ENCODE measurements at regions not wholly inside any gene's neighbourhood (a gene's known extent, or its start where the extent isn't known, plus 50 kb on each side); places are given as distances from the start of the nearest gene placed in this dataset.

GRCh38 chr3:187930021-187930420, 184.8 kb upstream of the BCL6 start:
- Histone ChIP-seq H3K36me3 (ENCODE audit: insufficient read depth, low read length) (no peaks in the 10 kb centered on the region), H3K9ac (ENCODE audit: low read depth, low read length) (no peak overlapping the region), H3K4me1 (ENCODE audit: insufficient read depth, low read length) (no peaks in the 10 kb centered on the region), H3K9me3 (ENCODE audit: control insufficient read depth, insufficient read depth, low read length) (peaks cover 7% of the 10 kb centered on the region)

- peaks cover 4% of the 10 kb centered on the region; the same call in 1 of the 2 replicates for H3K9me3 ChIP-seq (ENCODE audit: control insufficient read depth, insufficient read depth, low read length)
- H3K36me3 ChIP-seq (ENCODE audit: insufficient read depth, low read length) = no peaks in the 10 kb centered on the region
- H3K4me1 ChIP-seq (ENCODE audit: insufficient read depth, low read length) = no peaks in the 10 kb centered on the region
- H3K9ac ChIP-seq (ENCODE audit: low read depth, low read length) = no peak overlapping the region
These were observed 185.8 kb upstream of the BCL6 start for GRCh38 chr3:187931101-187931500.

GRCh38 chr3:187931770-187932278, 186.6 kb upstream of the BCL6 start:
- Histone ChIP-seq H3K36me3 (ENCODE audit: insufficient read depth, low read length) (no peaks in the 10 kb centered on the region), H3K9ac (ENCODE audit: low read depth, low read length) (no peak overlapping the region), H3K4me1 (ENCODE audit: insufficient read depth, low read length) (no peaks in the 10 kb centered on the region), H3K9me3 (ENCODE audit: control insufficient read depth, insufficient read depth, low read length) (peaks cover 3% of the 10 kb centered on the region; the same call in 1 of the 2 replicates)

- no peak overlapping the region for H3K9ac ChIP-seq (ENCODE audit: low read depth, low read length)
- H3K9me3 ChIP-seq (ENCODE audit: control insufficient read depth, insufficient read depth, low read length) = no peaks in the 10 kb centered on the region
- H3K36me3 ChIP-seq (ENCODE audit: insufficient read depth, low read length) = no peaks in the 10 kb centered on the region
- no peaks in the 10 kb centered on the region for H3K4me1 ChIP-seq (ENCODE audit: insufficient read depth, low read length)
These were observed 187.3 kb upstream of the BCL6 start for GRCh38 chr3:187932530-187932929.

GRCh38 chr3:187935623-187936156, 190.4 kb upstream of the BCL6 start:
- H3K9me3 ChIP-seq (ENCODE audit: control insufficient read depth, insufficient read depth, low read length) = no peaks in the 10 kb centered on the region
- H3K9ac ChIP-seq (ENCODE audit: low read depth, low read length) = no peak overlapping the region
- no peaks in the 10 kb centered on the region for H3K4me1 ChIP-seq (ENCODE audit: insufficient read depth, low read length)
- H3K36me3 ChIP-seq (ENCODE audit: insufficient read depth, low read length) = no peaks in the 10 kb centered on the region

GRCh38 chr3:187936676-187937075, 191.4 kb upstream of the BCL6 start:
- Histone ChIP-seq H3K9ac (ENCODE audit: low read depth, low read length) (no peak overlapping the region), H3K4me1 (ENCODE audit: insufficient read depth, low read length) (no peaks in the 10 kb centered on the region), H3K9me3 (ENCODE audit: control insufficient read depth, insufficient read depth, low read length) (no peaks in the 10 kb centered on the region), H3K36me3 (ENCODE audit: insufficient read depth, low read length) (no peaks in the 10 kb centered on the region)

GRCh38 chr3:187939891-187940290, 194.6 kb upstream of the BCL6 start:
- Histone ChIP-seq H3K36me3 (ENCODE audit: insufficient read depth, low read length) (no peaks in the 10 kb centered on the region), H3K9me3 (ENCODE audit: control insufficient read depth, insufficient read depth, low read length) (no peaks in the 10 kb centered on the region), H3K9ac (ENCODE audit: low read depth, low read length) (no peak overlapping the region), H3K4me1 (ENCODE audit: insufficient read depth, low read length) (0 out of 2 replicates have a peak, but pooled peaks cover 7% of the 10 kb centered on the region)

- H3K9me3 ChIP-seq (ENCODE audit: control insufficient read depth, insufficient read depth, low read length) = no peaks in the 10 kb centered on the region
- H3K4me1 ChIP-seq (ENCODE audit: insufficient read depth, low read length) = 0 out of 2 replicates have a peak, but pooled peaks cover 7% of the 10 kb centered on the region
- no peak overlapping the region for H3K9ac ChIP-seq (ENCODE audit: low read depth, low read length)
- H3K36me3 ChIP-seq (ENCODE audit: insufficient read depth, low read length) = no peaks in the 10 kb centered on the region
These were observed 196.0 kb upstream of the BCL6 start for GRCh38 chr3:187941135-187941847.

GRCh38 chr3:187941848-187942194, 196.6 kb upstream of the BCL6 start:
- 0 out of 2 replicates have a peak, but pooled peaks cover 7% of the 10 kb centered on the region for H3K4me1 ChIP-seq (ENCODE audit: insufficient read depth, low read length)
- no peaks in the 10 kb centered on the region for H3K9me3 ChIP-seq (ENCODE audit: control insufficient read depth, insufficient read depth, low read length)
- no peaks in the 10 kb centered on the region for H3K36me3 ChIP-seq (ENCODE audit: insufficient read depth, low read length)
- no peak overlapping the region for H3K9ac ChIP-seq (ENCODE audit: low read depth, low read length)

- H3K9ac ChIP-seq (ENCODE audit: low read depth, low read length) = no peak overlapping the region
- H3K9me3 ChIP-seq (ENCODE audit: control insufficient read depth, insufficient read depth, low read length) = no peaks in the 10 kb centered on the region
- 0 out of 2 replicates have a peak, but pooled peaks cover 7% of the 10 kb centered on the region for H3K4me1 ChIP-seq (ENCODE audit: insufficient read depth, low read length)
- H3K36me3 ChIP-seq (ENCODE audit: insufficient read depth, low read length) = no peaks in the 10 kb centered on the region
These were observed 197.5 kb upstream of the BCL6 start for GRCh38 chr3:187942658-187943241.

- Histone ChIP-seq H3K4me1 (ENCODE audit: insufficient read depth, low read length) (0 out of 2 replicates have a peak, but pooled peaks cover 7% of the 10 kb centered on the region), H3K9me3 (ENCODE audit: control insufficient read depth, insufficient read depth, low read length) (no peaks in the 10 kb centered on the region), H3K36me3 (ENCODE audit: insufficient read depth, low read length) (no peaks in the 10 kb centered on the region), H3K9ac (ENCODE audit: low read depth, low read length) (no peak overlapping the region)
These were observed 198.6 kb upstream of the BCL6 start for GRCh38 chr3:187943677-187944389.

- Histone ChIP-seq H3K36me3 (ENCODE audit: insufficient read depth, low read length) (no peaks in the 10 kb centered on the region), H3K9ac (ENCODE audit: low read depth, low read length) (no peak overlapping the region), H3K9me3 (ENCODE audit: control insufficient read depth, insufficient read depth, low read length) (no peaks in the 10 kb centered on the region), H3K4me1 (ENCODE audit: insufficient read depth, low read length) (0 out of 2 replicates have a peak, but pooled peaks cover 7% of the 10 kb centered on the region)
These were observed 199.3 kb upstream of the BCL6 start for GRCh38 chr3:187944390-187945179.

- 0 out of 2 replicates have a peak, but pooled peaks cover 7% of the 10 kb centered on the region for H3K4me1 ChIP-seq (ENCODE audit: insufficient read depth, low read length)
- H3K9me3 ChIP-seq (ENCODE audit: control insufficient read depth, insufficient read depth, low read length) = no peaks in the 10 kb centered on the region
- no peaks in the 10 kb centered on the region for H3K36me3 ChIP-seq (ENCODE audit: insufficient read depth, low read length)
- H3K9ac ChIP-seq (ENCODE audit: low read depth, low read length) = no peak overlapping the region
These were observed 200.1 kb upstream of the BCL6 start for GRCh38 chr3:187945374-187945773.

Measured in ES-I3 (cell line).